H1 (cell line): ENCODE measurements at regions not wholly inside any gene's neighbourhood (a gene's known extent, or its start where the extent isn't known, plus 50 kb on each side); places are given as distances from the start of the nearest gene placed in this dataset.
"Not testable (repeated sequence)": the region's sequence is repeated elsewhere in the genome, so short reads cannot be mapped to it uniquely, and the experiment has no call there.

Source experiments
- CTCF ChIA-PET: fragments of 300-600 bp; sonication (Branson Sonifier 250); formaldehyde crosslinking; loops from one replicate; lab custom pipeline; 2021; ENCODE audit not compliant: partially characterized antibody; lab: Charles Lee
- POLR2A ChIA-PET: fragments of 300-600 bp; sonication (Branson Sonifier 250); formaldehyde crosslinking; loops from one replicate; lab custom pipeline; 2021; ENCODE audit warnings: inconsistent platforms; ENCODE audit not compliant: partially characterized antibody; lab: Charles Lee
- DNase-seq, 2 experiments: peaks; one replicate each; pipeline versions ENCODE4 v3.0.0 to v3.0.0-alpha.2; 2010 to 2022; ENCODE audit warnings: low spot score in 2 of 2, low read depth in 1 of 2, mixed read lengths in 1 of 2
- FAIRE-seq: peaks from 2 replicates; lab custom pipeline; 2011; peaks lifted over from hg19 to GRCh38; lab: Jason Lieb, UNC
- H2AFZ ChIP-seq: 2 replicates; pipeline ENCODE4 v1.8.1; 2012; ENCODE audit warnings: low read length, inconsistent platforms
- H2AK5ac ChIP-seq: 2 replicates; pipeline ENCODE4 v1.6.1; 2013; ENCODE audit warnings: low read depth, low read length
- H2BK120ac ChIP-seq: replicated peaks from 2 replicates; pipeline ENCODE3; 2013; ENCODE audit warnings: low read depth, low read length, inconsistent platforms
- H2BK12ac ChIP-seq: 2 replicates; pipeline ENCODE4 v1.6.1; 2013; ENCODE audit warnings: low read depth, low read length
- H2BK15ac ChIP-seq: 2 replicates; pipeline ENCODE4 v1.6.1; 2013; ENCODE audit warnings: low read length
- H2BK20ac ChIP-seq: 2 replicates; pipeline ENCODE4 v1.6.1; 2013; ENCODE audit warnings: low read length
- H2BK5ac ChIP-seq: 2 replicates; pipeline ENCODE4 v1.6.1; 2013; ENCODE audit warnings: low read depth, low read length
- H3K14ac ChIP-seq: 2 replicates; pipeline ENCODE4 v1.6.1; 2013; ENCODE audit warnings: inconsistent platforms; ENCODE audit not compliant: insufficient read length
- H3K18ac ChIP-seq: 2 replicates; pipeline ENCODE4 v1.6.1; 2013; ENCODE audit warnings: low read length; ENCODE audit errors: extremely low read depth
- H3K23ac ChIP-seq: 2 replicates; pipeline ENCODE4 v1.6.1; 2013; ENCODE audit warnings: inconsistent platforms; ENCODE audit not compliant: insufficient read length
- H3K23me2 ChIP-seq: 2 replicates; pipeline ENCODE4 v1.6.1; 2013; ENCODE audit warnings: low read depth, low read length
- H3K27ac ChIP-seq: 2 replicates; pipeline ENCODE4 v1.6.1; 2011; ENCODE audit warnings: low read depth, low read length, inconsistent platforms
- H3K27me3 ChIP-seq, 4 experiments: replicated peaks in 1 of 4; 1 replicate in 1 of 4; 2 replicates in 3 of 4; pipeline versions ENCODE4 v1.6.1 to v1.8.1; 2011 to 2013; ENCODE audit warnings: low read length in 3 of 4, mild to moderate bottlenecking in 3 of 4, inconsistent platforms in 2 of 4, mixed read lengths in 2 of 4, moderate library complexity in 1 of 4; ENCODE audit not compliant: control insufficient read depth in 3 of 4, insufficient read depth in 3 of 4; ENCODE audit errors: extremely low read depth in 1 of 4
- H3K36me3 ChIP-seq, 4 experiments: 2 replicates each; pipeline versions ENCODE4 v1.6.1 to v1.8.1; 2011 to 2013; ENCODE audit warnings: mild to moderate bottlenecking in 4 of 4, low read length in 3 of 4, moderate library complexity in 2 of 4, control low read depth in 1 of 4, inconsistent platforms in 1 of 4; ENCODE audit not compliant: insufficient read depth in 4 of 4, control insufficient read depth in 2 of 4
- H3K4ac ChIP-seq: replicated peaks from 2 replicates; pipeline ENCODE3; 2013; ENCODE audit warnings: low read length, low read depth, mixed read lengths, inconsistent platforms; ENCODE audit not compliant: insufficient read length
- H3K4me1 ChIP-seq, 4 experiments: replicated peaks in 1 of 4; 1 replicate in 1 of 4; 2 replicates in 3 of 4; pipeline versions ENCODE4 v1.6.1 to v1.8.1; 2011 to 2013; ENCODE audit warnings: low read length in 3 of 4, inconsistent platforms in 2 of 4, mixed read lengths in 1 of 4; ENCODE audit not compliant: insufficient read depth in 4 of 4, control insufficient read depth in 3 of 4
- H3K4me2 ChIP-seq, 2 experiments: 2 replicates each; pipeline versions ENCODE4 v1.6.1 to v1.8.1; 2011 to 2013; ENCODE audit warnings: low read depth in 2 of 2, low read length in 2 of 2, control low read depth in 1 of 2, inconsistent platforms in 1 of 2, mild to moderate bottlenecking in 1 of 2; ENCODE audit not compliant: insufficient read depth in 1 of 2
- H3K4me3 ChIP-seq, 4 experiments: fragments of 200-600, 300-600 bp in 1 of 4; sonication (generic), shearing (Covaris generic), sonication (Bioruptor Twin) in 1 of 4; 2 replicates each; pipeline versions ENCODE4 v1.5.1 to v1.8.1; 2011 to 2016; ENCODE audit warnings: low read length in 4 of 4, low read depth in 3 of 4, control low read depth in 2 of 4, inconsistent platforms in 2 of 4, mild to moderate bottlenecking in 2 of 4, mixed read lengths in 1 of 4, moderate library complexity in 1 of 4; ENCODE audit not compliant: insufficient read depth in 2 of 4; ENCODE audit errors: extremely low read depth in 1 of 4
- H3K56ac ChIP-seq: replicated peaks from 2 replicates; pipeline ENCODE3; 2013; ENCODE audit warnings: low read depth, mild to moderate bottlenecking, mixed read lengths, low read length, inconsistent platforms; ENCODE audit not compliant: insufficient read length
- H3K79me1 ChIP-seq: 2 replicates; pipeline ENCODE4 v1.6.1; 2013; ENCODE audit warnings: low read depth, low read length, control low read depth
- H3K79me2 ChIP-seq, 2 experiments: 2 replicates each; pipeline versions ENCODE4 v1.6.1 to v1.8.1; 2012 to 2013; ENCODE audit warnings: low read length in 2 of 2, mild to moderate bottlenecking in 2 of 2, inconsistent platforms in 1 of 2; ENCODE audit not compliant: insufficient read depth in 2 of 2, control insufficient read depth in 1 of 2
- H3K9ac ChIP-seq, 4 experiments: replicated peaks in 1 of 4; 1 replicate in 1 of 4; 2 replicates in 3 of 4; pipeline versions ENCODE4 v1.6.1 to v1.8.1; 2011 to 2013; ENCODE audit warnings: low read depth in 3 of 4, low read length in 3 of 4, control low read depth in 2 of 4, mild to moderate bottlenecking in 2 of 4, moderate library complexity in 2 of 4, inconsistent platforms in 1 of 4; ENCODE audit errors: extremely low read depth in 1 of 4
- H3K9me3 ChIP-seq, 2 experiments: 2 replicates each; pipeline versions ENCODE4 v1.6.1 to v1.8.1; 2012 to 2013; ENCODE audit warnings: mild to moderate bottlenecking in 2 of 2, moderate library complexity in 2 of 2, control low read depth in 1 of 2, inconsistent platforms in 1 of 2, low read depth in 1 of 2, low read length in 1 of 2, mixed read lengths in 1 of 2; ENCODE audit not compliant: insufficient read depth in 2 of 2
- H4K20me1 ChIP-seq, 2 experiments: replicated peaks in 1 of 2; 2 replicates each; pipeline versions ENCODE3 to v1.8.1; 2011 to 2013; ENCODE audit warnings: inconsistent platforms in 2 of 2, low read length in 2 of 2, mild to moderate bottlenecking in 1 of 2; ENCODE audit not compliant: insufficient read depth in 2 of 2, control insufficient read depth in 1 of 2
- H4K5ac ChIP-seq: 2 replicates; pipeline ENCODE4 v1.6.1; 2013; ENCODE audit warnings: low read length, low read depth, mixed read lengths, inconsistent platforms; ENCODE audit not compliant: insufficient read length
- H4K8ac ChIP-seq: 2 replicates; pipeline ENCODE4 v1.8.0; 2013; ENCODE audit warnings: mild to moderate bottlenecking, moderate library complexity, low read length, inconsistent platforms; ENCODE audit not compliant: insufficient read depth; ENCODE audit errors: extremely low read depth
- H4K91ac ChIP-seq: replicated peaks from 2 replicates; pipeline ENCODE3; 2013; ENCODE audit warnings: low read length, mixed read lengths, inconsistent platforms; ENCODE audit not compliant: insufficient read length
- WGBS, 2 experiments: shearing (Covaris generic) in 1 of 2; methylation state at CpG; one replicate each; pipeline versions ENCODE4 v1.1.6 to v1.1.7; 2013 to 2015; ENCODE audit warnings: low lambda C conversion rate in 2 of 2, mixed read lengths in 2 of 2, inconsistent platforms in 1 of 2, low coverage in 1 of 2, missing lambda C conversion rate in 1 of 2; ENCODE audit not compliant: insufficient replicate concordance in 2 of 2, insufficient coverage in 1 of 2, insufficient read length in 1 of 2; ENCODE audit errors: extremely low coverage in 1 of 2, missing lambda C conversion rate in 1 of 2; 5-methylcytosine and 5-hydroxymethylcytosine counted together

DNA sequence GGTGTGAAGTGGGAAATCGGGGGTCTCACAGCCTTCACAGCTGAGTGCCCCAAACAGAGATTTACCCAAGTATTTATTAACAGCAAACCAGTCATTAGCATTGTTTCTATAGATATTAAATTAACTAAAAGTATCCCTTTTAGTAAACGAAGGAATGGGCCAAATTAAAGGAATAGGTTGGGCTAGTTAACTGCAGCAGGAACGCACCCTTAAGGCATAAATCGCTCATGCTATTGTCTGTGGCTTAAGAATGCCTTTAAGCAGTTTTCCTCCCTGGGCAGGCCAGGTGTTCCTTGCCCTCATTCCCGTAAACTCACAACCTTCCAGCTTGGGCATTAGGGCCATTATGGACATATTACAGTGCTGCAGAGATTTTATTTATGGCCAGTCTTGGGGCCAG is 167.5 kb upstream of the PIK3R1 start:
- H3K9ac ChIP-seq, H3K14ac ChIP-seq, H2AK5ac ChIP-seq, H2AFZ ChIP-seq, H3K36me3 ChIP-seq, H2BK120ac ChIP-seq, H3K27ac ChIP-seq, H4K20me1 ChIP-seq, H3K4me1 ChIP-seq, CTCF ChIA-PET, DNase-seq, H3K23ac ChIP-seq, H2BK20ac ChIP-seq, H3K4me3 ChIP-seq, H3K79me1 ChIP-seq, H3K79me2 ChIP-seq, H4K5ac ChIP-seq, H2BK5ac ChIP-seq, H4K91ac ChIP-seq, H2BK12ac ChIP-seq, H3K4ac ChIP-seq, H3K9me3 ChIP-seq, POLR2A ChIA-PET, H3K18ac ChIP-seq, H3K23me2 ChIP-seq, H3K27me3 ChIP-seq, H3K56ac ChIP-seq, FAIRE-seq, H4K8ac ChIP-seq, H3K4me2 ChIP-seq, H2BK15ac ChIP-seq: not testable (repeated sequence)
- 92% methylated on average over 5 of the region's 5 CpGs; no CpG with 5 or more reads in 1 of the 2 experiments for WGBS, 2 experiments
